ENCODE measurements at regions not wholly inside any gene's neighbourhood (a gene's known extent, or its start where the extent isn't known, plus 50 kb on each side); places are given as distances from the start of the nearest gene placed in this dataset.

GRCh38 chr2:123915380-123915779 lies 109.7 kb upstream of the CNTNAP5 start:
- TF ChIP-seq RELA (CRISPR knock-in tag; IDR thresholded peaks at IDR 0.05; ENCODE audit: borderline replicate concordance) (no peak), E2F4 (CRISPR knock-in tag; IDR thresholded peaks at IDR 0.05; ENCODE audit: borderline replicate concordance, low read depth) (no peak), MLX (CRISPR knock-in tag; IDR thresholded peaks at IDR 0.05) (no peak), CTCF (IDR thresholded peaks at IDR 0.05) (no peak), IRF1 (CRISPR knock-in tag; IDR thresholded peaks at IDR 0.05) (no peak), FOXK1 (CRISPR knock-in tag; IDR thresholded peaks at IDR 0.05) (no peak), TP53 (CRISPR knock-in tag; IDR thresholded peaks at IDR 0.05) (no peak), USF2 (CRISPR knock-in tag; IDR thresholded peaks at IDR 0.05) (no peak), TEAD4 (CRISPR knock-in tag; IDR thresholded peaks at IDR 0.05) (no peak), ZNF232 (CRISPR knock-in tag; IDR thresholded peaks at IDR 0.05) (no peak)

All from WTC11 (cell line).